Smooth muscle cell (in vitro differentiated cells): ENCODE measurements at regions not wholly inside any gene's neighbourhood (a gene's known extent, or its start where the extent isn't known, plus 50 kb on each side); places are given as distances from the start of the nearest gene placed in this dataset.

Experiments used
- DNase-seq: peaks from one replicate; lab custom pipeline; 2025; ENCODE audit not compliant: unreplicated experiment; lab: John Stamatoyannopoulos, UW
- H2AFZ ChIP-seq: fragments of 200-600 bp; sonication (generic); 2 replicates; pipeline ENCODE4 v1.6.0; 2016; ENCODE audit warnings: antibody characterized with exemption, low read depth, mild to moderate bottlenecking
- H3F3A ChIP-seq: fragments of 200-600 bp; sonication (generic); 2 replicates; pipeline ENCODE4 v1.6.0; 2017; ENCODE audit warnings: antibody characterized with exemption, low read depth
- H3K27ac ChIP-seq: fragments of 200-600 bp; sonication (generic); 2 replicates; pipeline ENCODE4 v1.5.1; 2016; ENCODE audit warnings: low read depth, mild to moderate bottlenecking
- H3K27me3 ChIP-seq: fragments of 200-600 bp; sonication (generic); 2 replicates; pipeline ENCODE4 v1.6.1; 2016; ENCODE audit warnings: low read depth, mild to moderate bottlenecking
- H3K36me3 ChIP-seq: fragments of 200-600 bp; sonication (generic); 2 replicates; pipeline ENCODE4 v1.5.1; 2016; ENCODE audit warnings: low read depth
- H3K4me1 ChIP-seq: fragments of 200-600 bp; sonication (generic); 2 replicates; pipeline ENCODE4 v1.5.1; 2016; ENCODE audit warnings: low read depth
- H3K4me2 ChIP-seq: fragments of 200-600 bp; sonication (generic); 2 replicates; pipeline ENCODE4 v1.6.0; 2016; ENCODE audit warnings: mild to moderate bottlenecking
- H3K4me3 ChIP-seq: fragments of 200-600 bp; sonication (generic); 2 replicates; pipeline ENCODE4 v1.5.1; 2016; ENCODE audit warnings: mild to moderate bottlenecking
- H3K79me2 ChIP-seq: fragments of 200-600 bp; sonication (generic); 2 replicates; pipeline ENCODE4 v1.6.0; 2016; ENCODE audit warnings: low read depth, mild to moderate bottlenecking
- H3K9ac ChIP-seq: fragments of 200-600 bp; sonication (generic); 2 replicates; pipeline ENCODE4 v1.6.0; 2016; ENCODE audit warnings: low read depth
- H3K9me3 ChIP-seq: fragments of 200-600 bp; sonication (generic); replicated peaks from 2 replicates; pipeline ENCODE4 v1.5.1; 2016; ENCODE audit warnings: low read depth
- H4K20me1 ChIP-seq: fragments of 200-600 bp; sonication (generic); 2 replicates; pipeline ENCODE4 v1.6.0; 2016; ENCODE audit warnings: low read depth
- WGBS: methylation state at CpG from one replicate; pipeline ENCODE4 v1.1.7; 2016; ENCODE audit warnings: low lambda C conversion rate; 5-methylcytosine and 5-hydroxymethylcytosine counted together
- TF ChIP-seq, protein P1 (sequence below): fragments of 200-600 bp; sonication (generic); IDR thresholded peaks from 2 replicates; pipeline ENCODE4 v1.5.1; 2017; ENCODE audit warnings: borderline replicate concordance, mild to moderate bottlenecking, antibody characterized with exemption; ENCODE audit not compliant: insufficient read depth, poor library complexity, severe bottlenecking

DNA sequence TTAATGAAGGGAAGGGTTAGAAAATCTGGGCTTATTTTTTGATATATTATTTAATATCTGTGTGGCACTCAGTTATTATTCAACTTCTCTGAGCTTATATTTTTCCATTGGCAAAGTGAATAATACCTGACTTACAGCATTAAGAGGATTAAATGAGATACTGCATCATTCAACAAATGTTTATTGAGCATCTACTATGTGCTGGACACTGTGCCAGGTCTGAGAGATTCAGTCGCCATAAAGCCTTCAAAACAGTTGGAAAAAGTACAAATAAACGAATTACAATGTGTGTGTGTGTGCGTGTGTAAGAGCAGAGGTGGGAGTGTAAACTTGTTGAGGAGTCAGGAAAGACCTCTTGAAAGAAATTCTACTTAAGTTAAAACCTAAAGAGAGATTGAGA is 87.9 kb upstream of the CD53 start:
- Histone ChIP-seq H3K27ac (no peak overlapping the region), H4K20me1 (no peaks in the 10 kb centered on the region), H3F3A (no peaks in the 10 kb centered on the region), H3K9ac (no peak overlapping the region), H3K4me1 (no peaks in the 10 kb centered on the region), H3K4me3 (no peak overlapping the region), H3K9me3 (no peaks in the 10 kb centered on the region), H3K27me3 (peaks cover 20% of the 10 kb centered on the region), H3K36me3 (no peaks in the 10 kb centered on the region), H2AFZ (no peak overlapping the region), H3K4me2 (no peak overlapping the region), H3K79me2 (no peaks in the 10 kb centered on the region)
- TF ChIP-seq, protein P1, sequence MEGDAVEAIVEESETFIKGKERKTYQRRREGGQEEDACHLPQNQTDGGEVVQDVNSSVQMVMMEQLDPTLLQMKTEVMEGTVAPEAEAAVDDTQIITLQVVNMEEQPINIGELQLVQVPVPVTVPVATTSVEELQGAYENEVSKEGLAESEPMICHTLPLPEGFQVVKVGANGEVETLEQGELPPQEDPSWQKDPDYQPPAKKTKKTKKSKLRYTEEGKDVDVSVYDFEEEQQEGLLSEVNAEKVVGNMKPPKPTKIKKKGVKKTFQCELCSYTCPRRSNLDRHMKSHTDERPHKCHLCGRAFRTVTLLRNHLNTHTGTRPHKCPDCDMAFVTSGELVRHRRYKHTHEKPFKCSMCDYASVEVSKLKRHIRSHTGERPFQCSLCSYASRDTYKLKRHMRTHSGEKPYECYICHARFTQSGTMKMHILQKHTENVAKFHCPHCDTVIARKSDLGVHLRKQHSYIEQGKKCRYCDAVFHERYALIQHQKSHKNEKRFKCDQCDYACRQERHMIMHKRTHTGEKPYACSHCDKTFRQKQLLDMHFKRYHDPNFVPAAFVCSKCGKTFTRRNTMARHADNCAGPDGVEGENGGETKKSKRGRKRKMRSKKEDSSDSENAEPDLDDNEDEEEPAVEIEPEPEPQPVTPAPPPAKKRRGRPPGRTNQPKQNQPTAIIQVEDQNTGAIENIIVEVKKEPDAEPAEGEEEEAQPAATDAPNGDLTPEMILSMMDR = no peak
- 54% methylated on average over 3 of the region's 3 CpGs for WGBS
- no peak for DNase-seq

DNA sequence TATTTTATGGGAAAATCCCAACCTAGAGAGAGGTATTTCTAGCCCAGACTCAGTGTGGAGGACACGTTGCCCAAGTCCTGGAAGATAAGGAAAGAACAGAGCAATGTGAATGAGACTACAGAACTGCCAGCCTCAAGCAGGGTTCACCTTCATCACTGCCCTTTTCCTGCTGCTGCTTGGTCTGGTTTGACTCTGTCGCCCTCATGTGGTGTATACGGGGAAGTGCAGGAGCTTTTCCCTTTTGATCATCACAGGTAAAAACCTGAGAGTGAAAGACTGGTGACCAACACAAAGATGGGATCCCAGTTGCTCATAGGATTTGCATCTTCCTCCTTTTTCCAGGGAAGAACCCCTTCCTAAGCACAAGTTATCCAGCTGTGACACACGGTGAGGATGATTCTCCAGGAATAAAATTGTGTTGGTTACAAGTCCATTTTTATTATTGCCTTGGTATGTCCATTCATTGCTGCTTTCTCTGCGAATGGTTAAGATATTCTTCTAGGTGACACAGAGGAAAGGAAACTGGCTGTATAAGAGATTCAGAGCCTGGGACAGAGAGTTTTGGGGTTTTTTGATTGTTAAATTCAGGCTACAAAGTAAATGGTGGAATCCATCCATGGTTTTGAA is 89.5 kb upstream of the CD53 start:
- Histone ChIP-seq H3K79me2 (no peaks in the 10 kb centered on the region), H3K4me3 (no peak overlapping the region), H3K4me2 (no peak overlapping the region), H3K36me3 (no peaks in the 10 kb centered on the region), H3F3A (no peaks in the 10 kb centered on the region), H4K20me1 (no peaks in the 10 kb centered on the region), H3K9me3 (no peaks in the 10 kb centered on the region), H3K27me3 (peaks cover 11% of the 10 kb centered on the region), H3K9ac (no peak overlapping the region), H2AFZ (no peak overlapping the region), H3K4me1 (no peaks in the 10 kb centered on the region), H3K27ac (no peak overlapping the region)
- 2% methylated on average over 5 of the region's 5 CpGs for WGBS
- no peak for DNase-seq
- TF ChIP-seq, protein P1 = peak; percentile 98

DNA sequence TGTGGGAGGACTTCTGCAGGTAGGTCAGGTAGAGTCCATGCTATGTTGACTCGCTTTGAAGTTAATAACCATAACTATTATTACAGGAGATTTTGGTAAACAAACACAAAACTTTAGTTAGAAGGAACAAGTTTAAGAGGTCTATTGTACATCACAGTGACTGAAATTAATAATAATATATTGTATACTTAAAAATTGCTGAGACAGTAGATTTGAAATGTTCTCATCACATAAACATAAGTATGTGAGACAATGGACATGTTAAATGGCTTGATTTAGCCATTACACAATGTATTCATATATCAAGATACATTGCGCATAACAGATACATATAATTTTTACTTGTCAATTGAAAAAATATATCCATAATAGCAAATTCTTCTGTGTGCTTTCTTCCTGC is 91.4 kb upstream of the CD53 start:
- H3K9ac ChIP-seq = no peak overlapping the region
- TF ChIP-seq, protein P1 = no peak
- H4K20me1 ChIP-seq = no peaks in the 10 kb centered on the region
- H3K27me3 ChIP-seq = peaks cover 6% of the 10 kb centered on the region
- no peaks in the 10 kb centered on the region for H3K9me3 ChIP-seq
- 80% methylated on average over 2 of the region's 2 CpGs for WGBS
- H3K79me2 ChIP-seq = no peaks in the 10 kb centered on the region
- no peak overlapping the region for H3K27ac ChIP-seq
- H3K4me3 ChIP-seq = no peak overlapping the region
- DNase-seq = no peak
- no peaks in the 10 kb centered on the region for H3K4me1 ChIP-seq
- no peaks in the 10 kb centered on the region for H3K36me3 ChIP-seq
- no peak overlapping the region for H2AFZ ChIP-seq
- no peak overlapping the region for H3K4me2 ChIP-seq
- no peaks in the 10 kb centered on the region for H3F3A ChIP-seq
